ENCODE measurements at regions not wholly inside any gene's neighbourhood (a gene's known extent, or its start where the extent isn't known, plus 50 kb on each side); places are given as distances from the start of the nearest gene placed in this dataset.

- no peak for TF ChIP-seq ZNF687 (IDR thresholded peaks at IDR 0.05)
- no peak for TF ChIP-seq CEBPZ (IDR thresholded peaks at IDR 0.05; ENCODE audit: low read depth, low read length)
- TF ChIP-seq EGR1 (IDR thresholded peaks at IDR 0.05; ENCODE audit: borderline replicate concordance in 1 of 2, low read depth in 2 of 2, low read length in 2 of 2), result no peak
- TF ChIP-seq CBX5 (IDR thresholded peaks at IDR 0.05; ENCODE audit: low read depth), result no peak
- no peak for TF ChIP-seq SUPT20H (IDR thresholded peaks at IDR 0.05; ENCODE audit: borderline replicate concordance, control insufficient read depth, low read depth, low read length)
- no peak for TF ChIP-seq IKZF2 (IDR thresholded peaks at IDR 0.05)
These were observed 158.0 kb upstream of the PRDX4 start (continued) for GRCh38 chrX:23509256-23509655.
